IPS-NIHi11 (cell line): ENCODE measurements at regions not wholly inside any gene's neighbourhood (a gene's known extent, or its start where the extent isn't known, plus 50 kb on each side); places are given as distances from the start of the nearest gene placed in this dataset.
"Not testable (repeated sequence)": the region's sequence is repeated elsewhere in the genome, so short reads cannot be mapped to it uniquely, and the experiment has no call there.

Experiments
- DNase-seq: peaks from one replicate; pipeline ENCODE4 v3.0.0; 2012; ENCODE audit warnings: mixed read lengths, low spot score

GRCh38 chr12:46084666-46085631, 94.6 kb upstream of the SCAF11 start:
- no peak for DNase-seq

GRCh38 chr12:46082490-46083200, 92.3 kb upstream of the SCAF11 start:
- no peak for DNase-seq

GRCh38 chr12:46073321-46073720, 82.9 kb upstream of the SCAF11 start:
- DNase-seq: no peak

GRCh38 chr12:46071769-46072624, 81.6 kb upstream of the SCAF11 start:
- DNase-seq: peak; percentile 82

GRCh38 chr12:46071335-46071734, 81.0 kb upstream of the SCAF11 start:
- no peak for DNase-seq

GRCh38 chr12:46067094-46067493, 76.7 kb upstream of the SCAF11 start:
- DNase-seq: no peak

GRCh38 chr12:46065412-46066166, 75.2 kb upstream of the SCAF11 start:
- DNase-seq: no peak

GRCh38 chr12:46064548-46064947, 74.2 kb upstream of the SCAF11 start:
- no peak for DNase-seq

- DNase-seq: not testable (repeated sequence)
Measured at GRCh38 chr12:46058697-46059096, 68.3 kb upstream of the SCAF11 start.

GRCh38 chr12:46050805-46051204, 60.4 kb upstream of the SCAF11 start:
- no peak for DNase-seq

- DNase-seq: no peak
Measured at GRCh38 chr12:46049665-46050064, 59.3 kb upstream of the SCAF11 start.

- DNase-seq: no peak
Measured at GRCh38 chr12:46046436-46046835, 56.1 kb upstream of the SCAF11 start.

GRCh38 chr12:46043972-46044520, 53.7 kb upstream of the SCAF11 start:
- DNase-seq: no peak
